ENCODE measurements at regions not wholly inside any gene's neighbourhood (a gene's known extent, or its start where the extent isn't known, plus 50 kb on each side); places are given as distances from the start of the nearest gene placed in this dataset.

DNA sequence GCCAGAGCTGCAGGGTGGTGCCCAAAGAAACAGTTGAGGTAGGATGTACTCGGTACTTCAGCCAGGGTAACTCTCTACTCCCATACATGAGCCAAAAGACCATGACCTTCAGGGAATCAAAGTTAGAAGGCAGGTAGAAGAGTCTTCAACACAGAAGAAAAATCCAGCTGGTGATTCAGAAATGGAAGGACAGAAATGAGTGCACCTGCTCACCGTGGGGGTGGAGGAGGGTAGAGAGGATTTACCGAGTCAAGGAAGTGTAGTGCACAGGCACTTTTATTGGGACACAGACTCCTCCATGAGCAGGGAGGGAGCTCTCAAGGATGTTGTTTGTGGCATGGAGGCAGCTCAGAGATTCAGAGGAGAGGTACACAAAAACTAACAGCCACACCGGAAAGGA, 330.3 kb upstream of the PRDM1 start:
- DNase-seq = no peak

DNA sequence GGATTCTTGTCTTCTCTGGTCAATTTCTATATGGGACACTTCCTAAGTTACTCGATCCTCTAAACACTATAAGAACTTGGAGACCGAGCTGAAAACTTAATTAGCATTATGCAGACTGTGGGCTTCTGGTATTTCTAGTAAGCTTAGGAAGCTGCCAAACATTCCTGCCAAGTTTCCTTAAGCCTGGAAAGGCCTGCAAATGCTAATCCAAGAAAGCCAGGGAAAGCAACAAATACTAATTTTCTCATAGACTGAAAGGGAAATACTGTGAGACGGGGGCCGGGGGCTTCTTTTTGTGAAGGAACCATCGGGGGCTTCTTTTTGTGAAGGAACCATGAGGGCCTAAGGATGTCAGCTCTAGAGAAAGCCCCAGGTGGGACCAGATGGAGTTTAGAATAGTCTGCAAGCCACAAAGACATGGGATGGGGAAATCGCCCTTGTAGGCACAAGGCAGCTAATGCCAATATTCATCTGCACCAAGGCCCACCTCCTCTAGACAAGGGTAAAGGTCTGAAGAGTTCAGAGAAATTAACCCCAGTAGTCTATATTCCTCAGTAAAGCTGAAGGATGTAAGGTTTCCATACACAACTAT, 332.4 kb upstream of the PRDM1 start:
- no peak for DNase-seq

DNA sequence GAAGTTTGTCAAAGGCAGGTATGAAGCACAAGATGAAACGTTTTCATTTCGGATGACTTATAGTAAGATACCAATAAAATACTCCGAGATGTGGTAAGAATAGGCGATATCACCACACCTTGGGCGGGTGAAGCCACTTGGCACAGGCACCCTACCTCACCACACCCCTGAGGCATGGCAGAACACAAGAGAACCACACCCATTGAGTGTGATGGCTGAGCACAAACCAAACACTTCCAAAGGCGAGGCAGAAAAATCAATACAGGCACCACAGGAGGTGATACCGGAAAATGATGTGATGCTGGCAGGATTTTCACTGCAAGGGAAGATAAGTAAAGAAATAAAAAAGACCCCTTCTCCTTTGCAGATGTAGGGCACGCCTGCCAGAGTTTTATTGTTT, 332.9 kb upstream of the PRDM1 start:
- no peak for DNase-seq

DNA sequence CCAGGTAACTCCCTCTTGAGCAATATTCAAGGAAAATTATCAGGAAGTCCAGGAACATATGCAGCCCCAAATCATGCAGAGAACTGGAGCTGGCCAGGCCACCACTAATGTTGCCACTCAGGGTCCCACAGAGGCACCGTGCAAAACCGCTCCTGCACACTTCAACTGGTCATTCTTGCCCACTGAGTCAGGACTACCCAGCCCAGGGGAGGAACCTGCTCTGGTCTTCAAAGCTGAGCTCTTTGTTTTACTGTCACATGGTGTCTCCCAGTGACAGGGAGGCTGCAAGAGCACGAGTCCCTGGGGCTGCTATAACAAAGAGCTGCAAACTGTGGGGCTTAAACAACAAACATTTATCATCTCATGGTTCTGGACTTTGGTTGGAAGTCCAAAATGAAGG, 336.0 kb upstream of the PRDM1 start:
- no peak for DNase-seq

DNA sequence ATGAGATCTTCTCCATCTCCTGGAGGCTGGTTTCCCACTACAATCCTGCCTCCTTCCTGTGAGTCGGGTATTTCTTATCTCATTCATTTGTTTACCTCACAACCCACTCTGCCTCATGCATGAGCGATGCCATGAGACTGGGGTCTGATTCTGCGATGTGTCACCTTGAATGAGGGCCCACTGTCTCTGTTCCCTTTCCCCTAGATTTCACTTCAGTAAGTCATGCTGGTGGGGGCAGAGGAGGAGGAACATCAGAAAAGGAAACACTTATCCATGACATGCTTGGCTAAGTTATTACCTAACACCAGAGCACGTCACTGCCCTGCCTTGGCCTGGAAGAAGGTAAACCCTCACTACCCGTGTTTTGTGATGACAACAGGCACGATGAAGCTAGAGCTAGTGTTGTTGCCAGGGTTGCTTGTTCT, 337.4 kb upstream of the PRDM1 start:
- peak; percentile 99 for DNase-seq

DNA sequence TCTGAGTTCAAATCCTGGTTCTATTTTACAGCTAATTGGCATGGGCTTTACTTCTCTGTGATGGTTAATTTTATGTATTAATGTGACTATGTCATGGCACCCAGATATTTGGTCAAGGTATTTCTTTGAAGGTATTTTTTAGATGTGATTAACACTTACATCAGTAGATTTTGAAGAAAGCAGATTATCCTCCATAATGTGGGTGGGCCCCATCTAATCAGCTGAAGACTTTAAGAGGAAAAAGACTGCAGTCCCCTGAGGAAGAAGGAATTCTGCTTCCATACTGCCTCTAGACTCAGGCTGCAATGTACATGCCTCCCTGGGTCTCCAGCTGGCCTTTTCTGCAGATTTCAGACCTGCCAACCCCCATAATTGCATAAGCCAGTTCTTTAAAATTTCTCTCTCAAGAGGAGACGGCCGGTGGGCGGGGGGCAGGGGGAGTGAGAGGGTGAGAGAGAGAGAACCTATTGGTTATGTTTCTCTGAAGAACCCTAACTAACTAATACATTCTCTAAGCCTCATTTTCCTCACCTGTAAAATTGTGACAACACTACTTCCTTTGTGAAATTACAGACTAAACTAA, 338.2 kb upstream of the PRDM1 start:
- no peak for DNase-seq

DNA sequence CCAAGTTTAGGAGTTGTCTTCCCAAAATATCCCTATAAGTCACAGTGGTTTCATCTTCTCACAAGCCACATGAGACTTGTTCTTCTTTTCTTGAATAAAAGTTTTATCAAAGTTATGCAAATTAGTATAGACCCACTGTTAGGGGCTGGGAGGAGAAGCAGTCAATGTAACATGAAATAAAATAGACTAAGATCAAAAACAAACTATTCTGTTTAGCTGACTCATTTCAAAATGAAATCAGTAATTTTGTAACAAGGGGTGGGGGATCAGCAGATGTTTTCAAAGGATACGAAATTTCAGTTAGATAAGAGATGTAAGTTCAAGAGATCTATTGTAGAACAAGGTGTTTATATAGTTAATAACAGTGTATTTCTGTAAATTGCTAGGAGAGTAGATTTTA, 339.6 kb upstream of the PRDM1 start:
- DNase-seq = no peak

DNA sequence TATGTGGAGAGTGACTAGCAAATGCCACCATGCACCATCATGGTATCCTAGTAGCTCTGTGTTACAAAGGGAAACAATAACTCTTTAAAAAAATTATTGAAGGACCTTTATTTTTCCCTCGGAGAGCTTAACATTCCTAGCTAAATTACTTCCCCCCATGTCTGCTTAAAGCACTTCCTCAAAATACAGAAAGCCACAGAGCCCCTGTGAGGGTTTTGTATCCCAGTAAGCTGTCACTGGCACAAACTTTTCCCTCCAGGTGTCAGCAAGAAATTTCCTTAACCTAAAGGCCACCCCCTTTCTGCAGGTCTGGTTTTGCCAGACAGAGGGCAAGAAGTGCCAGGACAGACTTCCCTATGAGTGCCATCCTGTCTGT, 340.0 kb upstream of the PRDM1 start:
- DNase-seq = no peak

DNA sequence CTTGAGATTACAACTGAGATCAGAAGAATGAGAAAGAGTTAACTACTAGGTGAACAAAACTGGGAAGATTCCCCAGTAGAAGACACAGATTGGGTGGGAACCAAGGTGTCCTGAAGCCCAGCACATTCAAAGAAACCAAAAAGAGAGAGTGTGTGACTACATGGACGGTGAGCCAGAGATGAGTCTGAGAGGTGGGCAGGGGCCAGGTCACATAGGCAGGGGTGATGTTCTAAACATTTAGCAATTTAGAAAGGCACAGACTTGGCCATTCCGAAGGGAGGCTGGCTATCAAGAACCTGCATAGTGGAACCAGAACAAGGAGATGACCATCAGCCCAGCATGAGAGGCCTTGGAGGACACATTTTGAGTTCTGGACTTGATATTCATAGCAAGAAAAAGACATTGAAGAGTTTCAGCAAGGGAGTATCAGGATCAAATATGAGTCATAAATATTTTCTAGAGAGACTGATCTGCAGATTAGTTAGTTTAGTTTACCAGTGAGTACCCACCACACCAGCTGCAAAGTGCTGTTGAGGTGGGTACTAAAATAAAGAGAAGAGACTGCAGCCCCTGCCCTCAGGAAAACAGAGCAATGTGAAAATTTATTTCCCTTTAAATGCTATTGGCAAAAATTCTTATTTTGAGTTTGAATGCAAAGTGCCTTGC, 340.5 kb upstream of the PRDM1 start:
- no peak for DNase-seq

DNA sequence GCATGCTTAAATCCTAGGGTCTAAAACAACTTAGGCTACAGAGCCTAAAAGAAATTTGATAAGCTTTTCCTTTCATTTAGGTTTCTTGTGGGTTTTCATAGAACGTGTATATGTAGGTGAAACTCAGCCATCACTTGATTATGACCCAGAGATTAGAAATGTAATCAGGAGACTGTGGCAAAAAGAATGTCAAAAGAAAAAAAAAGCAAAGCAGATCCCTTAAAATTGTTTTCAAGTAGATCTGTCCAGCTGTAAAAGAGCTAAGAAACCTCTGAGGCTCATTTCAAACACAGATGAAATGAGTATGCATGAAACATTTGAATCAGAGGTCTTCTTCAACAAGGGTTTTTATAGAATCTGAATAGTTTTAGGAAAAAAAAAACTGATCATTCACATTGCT, 341.3 kb upstream of the PRDM1 start:
- no peak for DNase-seq

DNA sequence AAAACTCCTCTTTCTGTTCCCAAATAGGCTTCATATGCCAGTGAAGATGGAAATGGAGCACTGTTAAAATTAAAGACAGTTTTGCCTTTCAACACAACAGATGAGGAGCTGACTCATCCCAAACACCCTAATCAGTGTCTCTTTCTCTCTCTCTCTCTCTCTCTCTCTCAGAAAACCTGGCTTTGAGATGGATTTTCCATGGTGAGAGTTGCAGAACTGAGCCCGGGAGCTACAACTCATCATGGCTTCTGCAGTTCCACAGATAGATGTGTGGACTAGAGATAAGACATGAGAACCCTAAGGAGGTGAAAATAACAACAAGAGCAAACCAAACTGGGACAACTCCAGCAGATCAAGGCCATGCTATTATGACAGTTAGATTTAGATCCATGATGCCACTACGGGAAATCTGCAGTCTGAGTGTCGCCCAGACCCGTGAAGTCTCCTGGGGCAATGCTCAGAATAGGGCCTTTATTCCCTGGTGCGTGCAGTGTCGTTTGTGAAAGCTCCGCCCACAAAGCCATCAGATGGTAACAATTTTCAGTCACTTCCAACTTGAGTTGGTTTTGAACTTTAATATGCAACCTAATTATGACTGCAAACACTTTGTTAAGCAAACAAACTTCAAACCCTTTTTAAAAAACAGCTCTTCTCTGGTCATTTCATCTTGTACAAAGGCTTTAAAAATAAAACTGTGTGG, 338.2 kb upstream of the PREP start:
- DNase-seq = no peak

DNA sequence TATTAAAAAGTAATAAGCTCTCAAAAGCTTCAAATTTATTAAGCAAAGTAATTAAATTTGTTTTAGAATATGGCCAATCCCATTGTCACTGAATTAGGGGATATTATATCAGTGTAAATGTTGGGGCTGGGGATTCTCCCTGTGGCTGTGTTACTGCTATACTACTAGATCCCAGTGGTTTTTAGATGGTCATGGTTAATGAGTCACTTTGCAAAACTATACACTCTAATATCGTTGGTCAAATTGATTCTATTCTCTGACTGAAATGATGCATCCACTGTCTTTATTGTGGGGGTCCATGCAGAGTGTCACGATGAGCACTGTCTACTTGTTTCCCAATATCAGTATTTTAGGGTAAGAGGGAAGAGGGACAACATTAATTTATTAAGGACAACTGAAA, 336.9 kb upstream of the PREP start:
- DNase-seq = no peak

DNA sequence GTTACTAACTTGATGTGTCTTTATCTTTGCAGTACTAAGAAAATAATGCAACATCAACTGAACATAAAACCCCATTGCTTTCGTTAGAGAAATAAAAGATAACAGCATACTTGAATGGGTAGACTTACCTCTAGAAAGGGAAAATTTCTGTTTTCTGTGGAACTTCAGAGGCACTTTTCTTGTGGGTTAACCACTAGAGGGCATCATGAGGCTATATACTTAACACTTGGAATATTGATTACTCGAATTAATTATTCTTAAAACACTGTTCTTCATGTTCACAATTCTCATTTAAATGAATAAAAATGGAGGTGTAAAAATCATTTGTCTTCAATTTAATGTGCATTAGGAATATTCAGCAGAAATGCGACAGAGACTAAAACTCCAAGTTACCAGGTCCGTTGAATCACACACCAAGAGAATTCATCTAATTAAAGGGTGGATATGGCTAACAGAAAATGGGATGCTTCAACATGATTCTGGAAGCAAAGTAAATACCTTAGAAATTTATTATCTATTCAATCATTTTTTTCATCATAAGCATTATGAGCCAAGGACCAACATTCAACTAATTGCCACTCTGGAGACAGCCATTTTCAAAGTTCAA, 330.8 kb upstream of the PREP start:
- DNase-seq = peak; percentile 27

DNA sequence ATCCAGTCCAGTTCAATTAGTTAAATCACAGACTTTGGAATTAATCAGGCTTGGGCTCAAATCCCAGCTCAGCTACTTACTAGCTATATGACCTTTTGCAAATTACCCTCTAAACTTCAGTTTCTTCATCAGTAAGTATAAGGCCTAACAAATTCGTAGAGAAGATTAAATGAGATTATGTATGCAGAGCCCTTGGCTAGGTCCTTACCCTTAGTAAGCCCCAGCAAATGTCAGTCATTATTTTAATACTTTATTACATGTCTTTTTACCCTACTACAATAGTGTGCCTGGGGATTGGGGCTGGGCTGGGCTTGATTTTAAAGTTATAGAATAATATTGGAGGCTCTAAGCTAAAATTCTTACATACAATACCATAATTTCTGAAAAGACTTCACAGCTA, 326.1 kb upstream of the PREP start:
- no peak for DNase-seq

DNA sequence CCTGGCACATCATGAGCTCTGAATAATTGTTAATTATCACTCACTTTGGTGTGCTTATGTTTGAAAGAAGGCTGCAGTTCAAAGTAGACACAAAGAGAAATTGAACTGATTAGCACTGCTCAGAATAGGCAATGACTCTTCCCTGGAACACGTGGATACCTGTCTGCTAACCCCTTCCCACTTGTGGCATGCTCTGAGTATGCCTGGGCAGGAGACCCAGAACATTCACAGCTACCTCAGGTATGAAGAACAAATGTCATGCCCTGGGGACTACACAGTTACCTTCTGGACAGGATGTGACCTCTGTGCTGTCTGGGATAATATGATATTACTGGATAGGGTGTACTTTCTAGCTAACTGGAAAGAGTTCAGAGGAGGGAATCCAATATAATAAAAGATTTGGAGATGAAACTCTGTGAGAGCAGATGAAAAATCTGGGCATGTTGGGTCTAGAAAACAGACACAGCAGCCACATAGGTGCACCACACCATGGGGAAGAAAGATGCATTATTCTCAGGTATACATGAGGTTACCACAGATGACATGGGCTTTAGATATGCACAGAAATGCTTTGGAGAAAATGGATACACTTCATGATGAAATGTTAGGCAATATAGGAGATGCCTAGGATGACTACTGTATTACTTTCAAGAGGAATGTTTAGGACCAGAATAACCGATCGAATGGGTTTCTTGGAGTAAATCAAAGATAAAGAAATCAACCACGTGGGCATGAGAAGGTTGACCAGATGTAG, 324.2 kb upstream of the PREP start:
- DNase-seq = no peak

DNA sequence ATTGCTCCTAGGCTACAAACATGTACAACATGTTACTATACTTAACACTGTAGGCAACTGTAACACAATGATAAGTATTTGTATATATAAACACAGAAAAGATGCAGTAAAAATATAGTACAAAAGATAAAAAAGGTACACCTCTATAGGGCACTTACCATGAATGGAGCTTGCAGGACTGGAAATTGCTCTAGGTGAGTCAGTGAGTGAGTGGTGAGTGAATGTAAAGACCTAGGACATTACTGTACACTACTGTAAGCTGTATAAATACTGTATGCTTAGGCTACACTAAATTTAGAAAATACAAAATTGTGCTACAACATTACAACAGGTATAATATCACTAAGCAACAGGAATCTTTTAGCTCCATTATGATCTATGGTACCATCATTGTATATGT, 312.0 kb upstream of the PREP start:
- no peak for DNase-seq

DNA sequence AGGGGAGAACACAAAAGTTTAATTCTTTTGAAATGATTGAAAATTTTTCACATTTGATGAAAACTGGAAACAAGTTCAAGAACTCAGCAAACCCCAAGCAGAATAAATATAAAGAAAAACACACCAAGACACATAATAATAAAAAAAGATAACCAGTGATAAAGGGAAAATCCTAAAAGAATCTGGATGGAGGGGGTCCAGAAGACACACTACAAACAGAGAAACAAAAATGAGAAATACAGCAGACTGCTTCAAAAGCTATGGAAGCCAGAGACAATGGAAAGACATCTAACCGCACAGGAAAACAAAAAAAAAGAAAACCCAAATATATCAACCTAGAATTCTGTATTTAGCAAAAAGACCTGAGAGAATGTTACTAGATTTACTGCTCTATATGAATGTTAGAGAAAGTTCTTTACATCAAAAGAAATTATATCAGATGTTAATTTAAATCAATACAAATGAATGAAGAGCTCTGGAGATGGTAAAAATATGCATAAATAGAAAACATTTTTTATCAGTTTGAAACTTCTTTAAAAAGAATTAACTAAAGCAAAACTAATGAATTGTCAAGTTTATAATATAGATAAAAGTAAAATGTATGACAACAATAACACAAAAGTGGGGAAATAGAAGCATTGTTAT, 310.7 kb upstream of the PREP start:
- DNase-seq = no peak

DNA sequence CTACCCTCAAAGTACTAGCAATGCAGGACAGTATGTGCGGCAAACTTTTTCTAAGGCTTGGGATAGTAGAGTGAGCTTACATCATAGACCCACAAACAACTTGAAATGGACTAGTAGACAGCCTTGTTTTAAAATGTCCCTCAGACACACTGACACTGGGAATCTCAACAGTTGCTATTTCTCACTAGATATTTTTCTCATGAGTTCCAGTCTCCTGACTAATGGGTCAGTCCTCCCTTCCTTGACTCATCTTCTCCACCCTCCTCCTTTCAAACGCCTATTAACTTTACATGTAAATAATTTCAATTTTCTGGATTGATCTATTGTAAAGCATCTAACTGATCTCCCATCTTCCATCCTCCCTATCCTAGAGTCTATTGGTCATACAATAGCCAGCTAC, 308.3 kb upstream of the PREP start:
- DNase-seq = no peak

DNA sequence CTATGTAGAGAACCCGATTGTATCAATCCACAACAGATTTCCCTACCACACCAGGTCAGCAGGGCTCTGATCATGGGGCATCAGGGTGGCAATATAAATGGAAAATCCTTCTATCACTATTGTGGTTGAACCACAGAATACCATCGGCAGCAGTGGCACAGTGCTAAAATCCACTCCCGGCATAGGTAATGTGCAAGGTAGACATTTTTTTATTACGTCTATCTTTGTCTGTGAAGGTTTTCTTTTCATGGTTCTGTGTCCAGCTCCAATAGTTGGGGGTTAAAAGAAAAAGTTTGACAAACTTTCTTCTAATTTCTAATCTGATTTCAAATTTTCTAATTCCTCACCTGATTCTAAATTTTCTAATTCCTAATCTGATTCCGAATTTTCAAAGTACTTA, 302.7 kb upstream of the PREP start:
- DNase-seq = no peak

DNA sequence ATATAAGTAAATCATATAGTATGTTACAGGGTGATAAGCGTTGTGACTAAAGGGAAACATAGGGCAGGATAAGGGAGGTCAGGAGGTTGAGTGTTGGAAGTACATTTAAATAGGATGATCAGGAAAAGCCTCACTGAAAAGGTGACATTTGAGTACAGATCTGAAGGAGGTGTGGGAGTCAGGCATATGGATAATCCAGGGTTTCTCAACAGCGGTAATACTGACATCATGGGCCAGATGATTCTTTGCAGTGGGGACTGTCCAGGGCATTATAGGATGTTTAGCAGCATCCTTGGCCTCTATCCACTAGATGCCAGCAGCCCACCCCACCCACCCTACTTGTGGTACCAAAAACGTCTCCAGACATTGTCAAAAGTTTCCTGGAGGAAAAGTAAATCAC, 292.6 kb upstream of the PREP start:
- no peak for DNase-seq

DNA sequence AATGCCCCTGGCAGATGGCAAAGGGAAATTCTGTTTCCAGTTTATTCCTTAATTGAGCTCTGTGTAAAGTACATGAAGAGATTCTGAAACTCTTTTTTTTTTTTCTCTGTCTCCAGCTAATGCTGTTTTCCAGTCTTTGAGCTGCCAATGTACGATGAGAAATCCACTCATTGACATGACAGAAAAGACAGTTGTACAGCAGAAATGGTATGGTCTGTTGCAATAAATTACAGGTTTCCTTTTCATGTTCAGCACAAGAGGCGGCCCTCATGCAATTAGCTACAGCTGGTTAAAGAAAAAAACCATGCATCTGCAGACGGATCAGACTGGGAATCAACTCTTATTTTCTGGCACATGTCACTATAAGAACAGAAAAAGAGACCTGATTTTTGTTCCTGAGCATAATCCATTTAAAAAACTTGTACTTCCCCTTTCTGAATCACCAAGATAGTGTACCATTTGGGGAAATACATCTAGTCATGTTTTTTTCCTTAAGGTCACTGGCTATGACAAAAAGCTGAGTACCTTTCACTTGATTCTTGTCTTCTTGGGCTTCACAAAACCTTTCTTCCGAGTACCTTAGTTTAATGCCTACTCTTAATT, 289.8 kb upstream of the PREP start:
- no peak for DNase-seq

DNA sequence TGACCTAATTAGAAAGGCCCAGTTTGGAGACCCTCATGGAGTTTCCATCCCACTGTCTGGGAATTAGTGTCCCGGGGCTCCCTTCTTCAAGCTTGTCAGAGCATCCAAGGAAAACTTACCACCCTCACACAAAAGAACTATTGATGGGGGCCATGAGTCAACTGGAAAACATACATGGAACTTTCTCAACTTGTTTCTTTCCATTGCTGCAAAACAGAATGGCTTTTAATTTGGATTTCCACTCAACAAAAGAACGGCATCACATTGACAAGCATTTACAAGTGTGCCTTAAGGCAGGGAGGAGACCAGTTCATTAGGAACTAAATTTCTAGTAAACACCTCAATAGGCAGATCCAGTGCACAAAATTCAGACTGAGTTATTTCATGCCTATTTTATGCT, 289.1 kb upstream of the PREP start:
- no peak for DNase-seq
